ENCODE measurements at regions not wholly inside any gene's neighbourhood (a gene's known extent, or its start where the extent isn't known, plus 50 kb on each side); places are given as distances from the start of the nearest gene placed in this dataset.
"Not testable (repeated sequence)": the region's sequence is repeated elsewhere in the genome, so short reads cannot be mapped to it uniquely, and the experiment has no call there.

- no peak for DNase-seq (ENCODE audit: low read depth)
Observed at GRCh38 chr19:28150129-28150528, 1062.8 kb downstream of the UQCRFS1 start.

GRCh38 chr19:28148554-28148953 lies 1064.4 kb downstream of the UQCRFS1 start:
- DNase-seq (ENCODE audit: low read depth), result no peak

- no peak for DNase-seq (ENCODE audit: low read depth)
Observed at GRCh38 chr19:28142258-28142657, 1070.7 kb downstream of the UQCRFS1 start.

GRCh38 chr19:28140201-28140600 lies 1072.8 kb downstream of the UQCRFS1 start:
- no peak for DNase-seq (ENCODE audit: low read depth)

GRCh38 chr19:28137772-28138171 lies 1075.2 kb downstream of the UQCRFS1 start:
- no peak for DNase-seq (ENCODE audit: low read depth)

DNA sequence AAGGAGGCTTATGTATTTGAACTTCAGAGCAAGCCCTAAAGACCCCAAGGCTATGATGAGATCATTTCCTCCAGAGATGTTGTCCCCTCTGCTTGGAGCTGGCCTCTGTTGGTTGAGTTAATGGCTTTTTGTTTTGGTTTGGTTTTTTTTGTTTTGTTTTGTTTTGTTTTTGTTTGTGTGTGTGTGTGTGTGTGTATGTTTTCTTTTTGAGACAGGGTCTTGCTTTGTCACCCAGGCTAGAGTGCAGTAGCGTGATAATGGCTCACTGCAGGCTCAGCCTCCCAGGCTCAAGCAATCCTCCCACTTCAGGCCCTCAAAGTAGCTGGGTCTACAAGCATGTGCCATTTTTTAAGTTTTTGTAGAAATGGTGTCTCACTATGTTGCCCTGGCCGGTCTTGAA lies 1076.2 kb downstream of the UQCRFS1 start:
- no peak for DNase-seq (ENCODE audit: low read depth)

DNA sequence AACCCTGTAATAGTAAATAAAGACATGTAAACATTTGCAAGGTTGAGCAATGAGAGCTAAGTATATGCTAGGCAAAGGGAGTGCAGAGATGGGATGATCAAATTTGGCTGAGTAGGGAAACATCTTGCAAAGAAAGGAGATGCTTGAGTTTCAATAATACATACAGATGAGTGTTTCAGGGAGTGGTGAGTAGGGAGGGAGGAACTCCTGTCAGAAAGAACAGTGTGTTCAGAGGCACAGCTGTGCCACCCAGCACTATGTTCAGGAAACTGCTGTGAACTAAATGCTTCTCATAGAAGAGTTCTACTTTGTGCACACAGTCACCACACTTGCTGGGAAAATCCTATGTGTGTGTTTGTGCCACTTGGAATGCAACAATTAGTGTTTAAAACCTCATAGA lies 1077.1 kb downstream of the UQCRFS1 start:
- DNase-seq (ENCODE audit: low read depth), result no peak

- no peak for DNase-seq (ENCODE audit: low read depth)
Observed at GRCh38 chr19:28134311-28134710, 1078.6 kb downstream of the UQCRFS1 start.

DNA sequence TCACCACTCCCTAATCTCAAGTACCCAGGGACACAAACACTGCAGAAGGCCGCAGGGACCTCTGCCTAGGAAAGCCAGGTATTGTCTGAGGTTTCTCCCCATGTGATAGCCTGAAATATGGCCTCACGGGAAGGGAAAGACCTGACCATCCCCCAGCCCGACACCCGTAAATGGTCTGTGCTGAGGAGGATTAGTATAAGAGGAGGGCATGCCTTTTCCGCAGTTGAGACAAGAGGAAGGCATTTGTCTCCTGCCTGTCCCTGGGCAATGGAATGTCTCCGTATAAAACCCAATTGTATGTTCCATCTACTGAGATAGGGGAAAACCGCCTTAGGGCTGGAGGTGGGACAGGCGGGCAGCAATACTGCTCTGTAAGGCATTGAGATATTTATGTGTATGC lies 1082.1 kb downstream of the UQCRFS1 start:
- not testable (repeated sequence) for DNase-seq (ENCODE audit: low read depth)

DNA sequence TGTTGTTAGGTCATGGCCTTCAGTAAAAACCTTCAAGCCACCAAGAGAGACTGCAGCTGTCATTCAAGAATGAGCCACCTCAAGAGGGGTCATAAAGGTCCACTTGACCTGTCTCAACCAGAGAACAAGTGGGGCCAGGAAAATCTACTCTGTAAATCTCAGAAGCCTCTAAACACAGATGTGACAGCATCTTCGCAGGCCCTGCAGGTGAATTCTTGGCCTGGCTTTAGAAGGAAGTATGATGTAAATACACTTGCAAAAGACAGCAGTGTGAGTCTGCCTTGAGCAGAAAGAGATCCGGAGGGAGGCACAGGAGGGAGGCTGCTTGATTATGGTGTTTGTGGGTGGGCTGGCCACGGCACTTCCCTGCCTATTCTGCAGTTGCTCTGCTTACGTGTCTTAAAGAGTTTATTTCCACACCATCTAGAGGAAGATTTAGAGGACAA lies 1082.9 kb downstream of the UQCRFS1 start:
- no peak for DNase-seq (ENCODE audit: low read depth)

DNA sequence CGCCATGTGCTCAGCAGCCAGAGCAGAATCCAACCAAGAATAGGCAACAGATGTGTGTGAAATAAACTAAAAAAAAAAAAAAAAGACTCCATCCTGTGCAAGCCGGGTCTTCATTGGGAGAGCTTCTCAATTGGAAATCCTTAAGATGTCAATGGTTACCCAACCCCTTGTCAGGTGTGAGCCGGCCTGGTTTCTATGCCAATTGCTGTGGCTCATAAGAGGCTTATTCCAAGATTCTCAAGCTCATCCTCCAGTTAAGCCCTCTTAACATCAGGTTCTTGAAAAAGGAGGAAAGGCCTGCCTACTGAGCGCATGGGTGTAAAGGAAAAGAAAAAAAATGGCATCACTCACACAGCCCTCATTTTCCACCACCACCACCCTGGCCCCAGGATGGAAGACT lies 1084.6 kb downstream of the UQCRFS1 start:
- no peak for DNase-seq (ENCODE audit: low read depth)

GRCh38 chr19:28126135-28126898 lies 1086.6 kb downstream of the UQCRFS1 start:
- no peak for DNase-seq (ENCODE audit: low read depth)

- DNase-seq (ENCODE audit: low read depth), result no peak
Observed at GRCh38 chr19:28122734-28123133, 1090.2 kb downstream of the UQCRFS1 start.

DNA sequence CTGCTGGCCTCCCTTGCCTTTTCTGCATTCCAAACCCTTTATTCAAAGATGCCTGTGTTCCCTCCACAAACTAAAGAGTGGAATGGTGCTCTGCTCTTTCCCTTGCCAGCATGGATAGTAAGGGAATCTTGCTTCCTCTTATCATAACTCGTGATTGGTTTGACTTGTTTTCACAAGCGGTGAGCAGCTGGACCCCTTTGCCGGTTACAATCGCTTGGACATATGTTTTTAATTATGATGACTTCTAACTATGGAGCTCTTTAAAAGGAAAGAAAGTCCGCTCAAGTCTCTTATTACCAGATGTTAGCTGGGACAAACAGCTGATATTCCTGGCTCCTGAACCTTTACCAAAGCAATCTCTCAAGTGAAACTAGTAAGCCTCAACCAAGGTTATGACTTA lies 1094.7 kb downstream of the UQCRFS1 start:
- DNase-seq (ENCODE audit: low read depth), result no peak

GRCh38 chr19:28117143-28117542 lies 1095.8 kb downstream of the UQCRFS1 start:
- DNase-seq (ENCODE audit: low read depth), result no peak

GRCh38 chr19:28116379-28116778 lies 1096.6 kb downstream of the UQCRFS1 start:
- DNase-seq (ENCODE audit: low read depth), result not testable (repeated sequence)

DNA sequence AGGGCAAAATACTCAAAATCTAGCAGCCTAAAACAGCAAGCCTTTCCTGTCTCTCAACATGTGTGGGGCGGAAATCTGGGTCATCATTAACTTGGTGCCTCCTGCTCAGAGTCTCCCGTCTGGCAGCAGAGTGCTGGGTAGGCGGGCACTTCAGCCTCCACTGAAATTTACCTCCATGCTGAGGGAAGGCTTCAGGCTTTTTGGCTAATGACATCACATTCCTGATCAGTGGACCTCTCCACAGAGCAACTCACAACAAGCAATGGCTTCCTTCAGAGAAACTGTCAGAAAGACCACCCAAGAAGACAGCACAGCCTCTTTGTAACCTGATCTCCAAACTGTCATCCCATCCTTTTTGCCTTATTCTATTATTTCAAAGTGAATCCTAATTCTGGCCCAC lies 1109.0 kb downstream of the UQCRFS1 start:
- DNase-seq (ENCODE audit: low read depth), result no peak

- DNase-seq (ENCODE audit: low read depth), result not testable (repeated sequence)
Observed at GRCh38 chr19:28084659-28085157, 1128.2 kb downstream of the UQCRFS1 start.

- DNase-seq (ENCODE audit: low read depth), result no peak
Observed at GRCh38 chr19:28076628-28077027, 1136.3 kb downstream of the UQCRFS1 start.

DNA sequence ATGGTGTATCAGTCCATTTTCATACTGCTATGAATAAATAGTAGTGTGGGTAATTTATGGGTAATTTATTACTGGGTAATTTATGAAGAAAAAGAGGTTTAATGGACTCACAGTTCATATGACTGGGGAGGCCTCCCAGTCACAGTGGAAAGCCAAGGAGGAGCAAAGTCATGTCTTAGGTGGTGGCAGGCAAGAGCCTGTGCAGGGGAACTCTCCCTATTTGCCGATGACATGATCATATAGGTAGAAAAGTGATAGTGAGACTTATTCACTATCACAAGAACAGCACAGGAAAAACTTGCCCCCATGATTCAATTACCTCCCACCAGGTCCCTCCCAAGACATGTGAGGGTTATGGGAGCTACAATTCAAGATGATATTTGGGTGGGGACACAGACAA lies 1137.7 kb downstream of the UQCRFS1 start:
- DNase-seq (ENCODE audit: low read depth), result no peak

DNA sequence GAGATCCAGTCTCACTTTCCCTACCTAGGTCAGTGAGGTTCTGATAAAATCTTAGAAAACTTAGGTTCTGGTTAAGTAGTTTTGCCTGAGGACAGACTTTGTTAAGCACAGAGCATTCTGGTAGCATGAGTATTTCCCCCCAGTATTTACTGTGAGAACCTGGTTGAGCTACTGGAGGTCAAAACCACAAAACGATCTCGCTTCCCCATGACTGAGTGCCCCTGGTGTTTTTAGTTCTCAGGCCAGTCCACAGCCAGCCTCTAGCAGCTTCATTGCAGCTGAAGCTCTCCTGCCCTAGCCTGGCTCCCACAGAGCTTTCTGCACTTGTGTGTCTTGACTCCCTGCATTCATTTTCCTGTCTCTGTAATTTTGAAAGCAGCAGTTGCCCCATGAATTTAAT lies 1138.2 kb downstream of the UQCRFS1 start:
- no peak for DNase-seq (ENCODE audit: low read depth)

DNA sequence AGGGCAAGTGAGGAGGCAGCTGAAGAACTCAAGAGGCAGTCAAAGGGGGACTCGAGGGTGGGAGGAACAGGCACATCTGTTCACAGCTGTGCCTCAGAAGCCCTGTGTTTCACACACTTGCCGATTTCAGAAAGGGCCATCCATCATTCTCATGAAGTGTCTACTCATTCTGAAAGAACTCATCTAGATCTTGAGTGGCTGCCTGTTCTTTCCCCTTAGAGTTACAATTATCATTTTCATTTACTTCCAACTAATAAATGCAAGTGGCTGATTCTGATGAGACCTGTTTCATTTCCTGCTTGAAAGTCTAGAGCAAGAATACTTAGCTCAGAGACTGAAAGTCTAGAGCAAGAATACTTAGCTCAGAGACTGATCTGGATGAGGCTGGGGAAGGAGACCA lies 1145.1 kb downstream of the UQCRFS1 start:
- DNase-seq (ENCODE audit: low read depth), result no peak

DNA sequence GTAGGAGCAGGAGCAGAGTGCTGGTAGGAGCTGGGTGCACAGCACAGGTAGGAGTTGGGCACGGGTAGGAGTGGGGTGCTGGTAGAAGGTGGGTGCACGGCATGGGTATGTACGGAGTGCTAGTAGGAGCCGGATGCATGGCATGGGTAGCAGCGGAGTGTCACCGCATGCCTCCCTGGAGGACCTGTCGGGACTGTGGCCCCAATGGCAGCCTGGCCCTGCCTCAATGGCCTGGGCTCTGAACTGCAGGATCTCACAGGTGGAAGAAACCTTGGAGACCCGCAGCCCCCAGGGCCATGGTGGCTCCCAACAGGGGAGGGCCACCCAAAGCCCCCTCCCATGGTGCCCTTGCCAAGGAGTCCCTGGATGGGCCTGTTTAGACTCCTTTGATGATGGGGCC lies 1146.0 kb downstream of the UQCRFS1 start:
- no peak for DNase-seq (ENCODE audit: low read depth)

GRCh38 chr19:28066161-28066560 lies 1146.8 kb downstream of the UQCRFS1 start:
- no peak for DNase-seq (ENCODE audit: low read depth)

Data from stimulated activated CD8-positive, alpha-beta memory T cell treated with anti-CD3 and anti-CD28 coated beads, Interleukin-12 subunit alpha, Interleukin-12 subunit beta, amount 100 ng/mL, for 1 hour (primary cell).